Calu3 (cell line): ENCODE measurements at regions not wholly inside any gene's neighbourhood (a gene's known extent, or its start where the extent isn't known, plus 50 kb on each side); places are given as distances from the start of the nearest gene placed in this dataset.

ENCODE experiments used
- BruUV-seq: library from RNA; stranded (reverse); fragments of 400-500 nt; replicated peaks from 2 replicates; lab custom pipeline; 2021; lab: Mats Ljungman, UMichigan
- CTCF ChIA-PET: fragments of 300-600 bp; sonication (Branson Sonifier 250); formaldehyde crosslinking; loops from one replicate; lab custom pipeline; 2022; ENCODE audit warnings: antibody characterized with exemption; lab: Charles Lee
- DNase-seq: peaks from one replicate; pipeline ENCODE4 v3.0.0; 2022
- H3K27ac Mint-ChIP-seq: one replicate; pipeline ENCODE4 v1.8.0; 2022; ENCODE audit warnings: mixed read lengths; ENCODE audit not compliant: unreplicated experiment
- H3K27me3 Mint-ChIP-seq: one replicate; pipeline ENCODE4 v1.8.0; 2022; ENCODE audit warnings: mixed read lengths; ENCODE audit not compliant: unreplicated experiment
- H3K36me3 Mint-ChIP-seq: one replicate; pipeline ENCODE4 v1.8.0; 2022; ENCODE audit warnings: mild to moderate bottlenecking, moderate library complexity, mixed read lengths; ENCODE audit not compliant: insufficient read depth, unreplicated experiment
- H3K4me1 Mint-ChIP-seq: one replicate; pipeline ENCODE4 v1.8.0; 2022; ENCODE audit warnings: mild to moderate bottlenecking, low read depth, mixed read lengths; ENCODE audit not compliant: unreplicated experiment
- H3K4me3 Mint-ChIP-seq: one replicate; pipeline ENCODE4 v1.8.0; 2022; ENCODE audit warnings: mild to moderate bottlenecking, low read depth, moderate library complexity, mixed read lengths; ENCODE audit not compliant: unreplicated experiment
- H3K9me3 Mint-ChIP-seq: one replicate; pipeline ENCODE4 v1.8.0; 2022; ENCODE audit warnings: low read depth, mixed read lengths; ENCODE audit not compliant: unreplicated experiment
- CTCF ChIP-seq: fragments of 200-600 bp; IDR thresholded peaks from one replicate; pipeline ENCODE4 v1.8.0; 2022; ENCODE audit warnings: antibody characterized with exemption; ENCODE audit not compliant: unreplicated experiment
- intact Hi-C: fragments of 100-400 bp; cut with micrococcal nuclease; formaldehyde crosslinking; loops from one replicate; pipeline ENCODE4 v1.10.0; 2022; ENCODE audit not compliant: unreplicated experiment

- DNase-seq = no peak
- no peak overlapping the region for H3K4me3 Mint-ChIP-seq
- no peak for TF ChIP-seq CTCF
- intact Hi-C loops = no loop called here
- no peak overlapping the region for H3K27ac Mint-ChIP-seq
- no TSS peak for BruUV-seq
- CTCF ChIA-PET = no interaction called here
- H3K36me3 Mint-ChIP-seq = no peaks in the 10 kb centered on the region
- H3K27me3 Mint-ChIP-seq = no peaks in the 10 kb centered on the region
- H3K9me3 Mint-ChIP-seq = peaks cover 16% of the 10 kb centered on the region
- no peaks in the 10 kb centered on the region for H3K4me1 Mint-ChIP-seq
Observed at GRCh38 chr3:68345781-68346180, 586.6 kb downstream of the TAFA4 start.

GRCh38 chr3:68342426-68342825 is 589.9 kb downstream of the TAFA4 start:
- Mint-ChIP-seq H3K27me3 (no peaks in the 10 kb centered on the region), H3K4me1 (no peaks in the 10 kb centered on the region), H3K27ac (no peak overlapping the region), H3K9me3 (peaks cover 2% of the 10 kb centered on the region), H3K36me3 (no peaks in the 10 kb centered on the region), H3K4me3 (no peak overlapping the region)
- no TSS peak for BruUV-seq
- CTCF ChIA-PET = no interaction called here
- intact Hi-C loops = no loop called here
- TF ChIP-seq CTCF = no peak
- no peak for DNase-seq

- no TSS peak for BruUV-seq
- DNase-seq = no peak
- H3K9me3 Mint-ChIP-seq = peaks cover 4% of the 10 kb centered on the region
- no peaks in the 10 kb centered on the region for H3K27me3 Mint-ChIP-seq
- intact Hi-C loops = no loop called here
- CTCF ChIA-PET = no interaction called here
- H3K36me3 Mint-ChIP-seq = no peaks in the 10 kb centered on the region
- no peak overlapping the region for H3K27ac Mint-ChIP-seq
- no peak overlapping the region for H3K4me3 Mint-ChIP-seq
- no peak for TF ChIP-seq CTCF
- no peaks in the 10 kb centered on the region for H3K4me1 Mint-ChIP-seq
Observed at GRCh38 chr3:68336042-68336441, 596.3 kb downstream of the TAFA4 start.

- CTCF ChIA-PET = no interaction called here
- H3K4me3 Mint-ChIP-seq = no peak overlapping the region
- no peak for DNase-seq
- intact Hi-C loops = no loop called here
- no peak overlapping the region for H3K27ac Mint-ChIP-seq
- H3K27me3 Mint-ChIP-seq = no peaks in the 10 kb centered on the region
- H3K4me1 Mint-ChIP-seq = no peaks in the 10 kb centered on the region
- no peaks in the 10 kb centered on the region for H3K36me3 Mint-ChIP-seq
- H3K9me3 Mint-ChIP-seq = peaks cover 4% of the 10 kb centered on the region
- TF ChIP-seq CTCF = no peak
- no TSS peak for BruUV-seq
Observed at GRCh38 chr3:68334367-68334986, 597.9 kb downstream of the TAFA4 start.
